Stimulated activated CD4-positive, alpha-beta T cell treated with anti-CD3 and anti-CD28 coated beads, Interleukin-4, amount 100 ng/mL, for 24 hours (primary cell): ENCODE measurements at regions not wholly inside any gene's neighbourhood (a gene's known extent, or its start where the extent isn't known, plus 50 kb on each side); places are given as distances from the start of the nearest gene placed in this dataset.
"Not testable (repeated sequence)": the region's sequence is repeated elsewhere in the genome, so short reads cannot be mapped to it uniquely, and the experiment has no call there.

Experiments
- DNase-seq: peaks from one replicate; pipeline ENCODE4 v3.0.0-alpha.2; 2020

- no peak for DNase-seq
Observed at GRCh38 chrY:19042306-19042958, 268.9 kb upstream of the HSFY2 start.

- DNase-seq = no peak
Observed at GRCh38 chrY:19026631-19027030, 253.1 kb upstream of the HSFY2 start.

- no peak for DNase-seq
Observed at GRCh38 chrY:19023934-19024333, 250.4 kb upstream of the HSFY2 start.

- DNase-seq = no peak
Observed at GRCh38 chrY:19020193-19020592, 246.7 kb upstream of the HSFY2 start.

- no peak for DNase-seq
Observed at GRCh38 chrY:19016990-19017389, 243.5 kb upstream of the HSFY2 start.

- DNase-seq = no peak
Observed at GRCh38 chrY:19015854-19016253, 242.3 kb upstream of the HSFY2 start.

GRCh38 chrY:19015213-19015612 lies 241.7 kb upstream of the HSFY2 start:
- DNase-seq = no peak

- no peak for DNase-seq
Observed at GRCh38 chrY:19012985-19013384, 239.4 kb upstream of the HSFY2 start.

- no peak for DNase-seq
Observed at GRCh38 chrY:19011605-19012090, 238.1 kb upstream of the HSFY2 start.

- no peak for DNase-seq
Observed at GRCh38 chrY:19006234-19006633, 232.7 kb upstream of the HSFY2 start.

- DNase-seq = no peak
Observed at GRCh38 chrY:19005579-19005978, 232.0 kb upstream of the HSFY2 start.

- DNase-seq = no peak
Observed at GRCh38 chrY:18997635-18998240, 224.2 kb upstream of the HSFY2 start.

- DNase-seq = no peak
Observed at GRCh38 chrY:18993480-18993879, 219.9 kb upstream of the HSFY2 start.

GRCh38 chrY:18992684-18993083 lies 219.1 kb upstream of the HSFY2 start:
- DNase-seq = not testable (repeated sequence)

GRCh38 chrY:18989356-18989755 lies 215.8 kb upstream of the HSFY2 start:
- no peak for DNase-seq

- DNase-seq = no peak
Observed at GRCh38 chrY:18966001-18966400, 192.5 kb upstream of the HSFY2 start.

- DNase-seq = no peak
Observed at GRCh38 chrY:18958846-18959245, 185.3 kb upstream of the HSFY2 start.

- no peak for DNase-seq
Observed at GRCh38 chrY:18951657-18952435, 178.3 kb upstream of the HSFY2 start.

- DNase-seq = no peak
Observed at GRCh38 chrY:18951019-18951418, 177.5 kb upstream of the HSFY2 start.

GRCh38 chrY:18936831-18937230 lies 163.3 kb upstream of the HSFY2 start:
- DNase-seq = no peak

GRCh38 chrY:18919256-18919655 lies 145.7 kb upstream of the HSFY2 start:
- DNase-seq = no peak

GRCh38 chrY:18912846-18913245 lies 139.3 kb upstream of the HSFY2 start:
- no peak for DNase-seq

GRCh38 chrY:18909846-18910245 lies 136.3 kb upstream of the HSFY2 start:
- no peak for DNase-seq

GRCh38 chrY:18906198-18906597 lies 132.7 kb upstream of the HSFY2 start:
- DNase-seq = not testable (repeated sequence)
